OCI-M1 (cell line): ENCODE measurements at regions not wholly inside any gene's neighbourhood (a gene's known extent, or its start where the extent isn't known, plus 50 kb on each side); places are given as distances from the start of the nearest gene placed in this dataset.
"Not testable (repeated sequence)": the region's sequence is repeated elsewhere in the genome, so short reads cannot be mapped to it uniquely, and the experiment has no call there.

Source experiments
- DNase-seq: peaks from one replicate; lab custom pipeline; 2025; lab: John Stamatoyannopoulos, UW

GRCh38 chr12:86389949-86390348 lies 133.8 kb upstream of the MGAT4C start:
- no peak for DNase-seq

- DNase-seq = no peak
Observed at GRCh38 chr12:86387591-86388145, 131.5 kb upstream of the MGAT4C start.

GRCh38 chr12:86383759-86384158 lies 127.6 kb upstream of the MGAT4C start:
- DNase-seq = not testable (repeated sequence)

- DNase-seq = no peak
Observed at GRCh38 chr12:86379337-86379736, 123.1 kb upstream of the MGAT4C start.

- peak; percentile 84 for DNase-seq
Observed at GRCh38 chr12:86376052-86376451, 119.9 kb upstream of the MGAT4C start.

GRCh38 chr12:86373813-86374212 lies 117.6 kb upstream of the MGAT4C start:
- peak; percentile 22 for DNase-seq

- peak; percentile 46 for DNase-seq
Observed at GRCh38 chr12:86367137-86367536, 110.9 kb upstream of the MGAT4C start.

- DNase-seq = peak; percentile 32
Observed at GRCh38 chr12:86349196-86349595, 93.0 kb upstream of the MGAT4C start.

- DNase-seq = no peak
Observed at GRCh38 chr12:86333955-86334522, 77.8 kb upstream of the MGAT4C start.

GRCh38 chr12:86331457-86331856 lies 75.3 kb upstream of the MGAT4C start:
- no peak for DNase-seq

GRCh38 chr12:86331012-86331411 lies 74.8 kb upstream of the MGAT4C start:
- DNase-seq = no peak

- DNase-seq = no peak
Observed at GRCh38 chr12:86312232-86312631, 56.0 kb upstream of the MGAT4C start.
